ENCODE measurements at regions not wholly inside any gene's neighbourhood (a gene's known extent, or its start where the extent isn't known, plus 50 kb on each side); places are given as distances from the start of the nearest gene placed in this dataset.

- Histone ChIP-seq H3K4me3 (ENCODE audit: control extremely low read depth in 1 of 5, extremely low read depth in 1 of 5, insufficient read depth in 1 of 5, low read depth in 2 of 5, low read length in 4 of 5) (no peak overlapping the region), H2AFZ (ENCODE audit: insufficient read depth, low read depth, low read length, poor library complexity, severe bottlenecking) (no peak overlapping the region), H4K20me1 (ENCODE audit: control insufficient read depth, insufficient read depth, low read length, poor library complexity, severe bottlenecking) (no peaks in the 10 kb centered on the region), H3K4me1 (ENCODE audit: control insufficient read depth in 2 of 2, insufficient read depth in 2 of 2, low read length in 2 of 2) (no peaks in the 10 kb centered on the region), H3K79me2 (ENCODE audit: control insufficient read depth, insufficient read depth, low read length) (no peaks in the 10 kb centered on the region), H3K27ac (ENCODE audit: low read length in 2 of 2) (no peak overlapping the region), H3K27me3 (replicated peaks in 1 of 4; ENCODE audit: control extremely low read depth in 1 of 4, control insufficient read depth in 3 of 4, insufficient read depth in 4 of 4, low read length in 3 of 4) (no peaks in the 10 kb centered on the region), H3K9ac (ENCODE audit: low read length) (no peak overlapping the region), H3K9me3 (ENCODE audit: control extremely low read depth in 1 of 3, control insufficient read depth in 2 of 3, insufficient read depth in 1 of 3, low read length in 2 of 3) (no peaks in the 10 kb centered on the region), H3K36me3 (replicated peaks in 1 of 2; ENCODE audit: control extremely low read depth in 1 of 2, control insufficient read depth in 1 of 2, extremely low read depth in 1 of 2, insufficient read depth in 2 of 2, low read length in 1 of 2) (no peaks in the 10 kb centered on the region), H3K4me2 (replicated peaks; ENCODE audit: low read depth, low read length, poor library complexity, severe bottlenecking) (no peak overlapping the region)
- CTCF ChIA-PET = no interaction called here
- H3K27ac Mint-ChIP-seq = no peak overlapping the region
- ATAC-seq (ENCODE audit: low read depth) (no peak), DNase-seq (no peak)
- peaks cover 2% of the 10 kb centered on the region for H3K27me3 Mint-ChIP-seq
- H3K4me1 Mint-ChIP-seq = no peaks in the 10 kb centered on the region
- H3K9me3 Mint-ChIP-seq (ENCODE audit: insufficient read depth) = no peaks in the 10 kb centered on the region
- H3K4me3 Mint-ChIP-seq = no peak overlapping the region
- WGBS (ENCODE audit: insufficient coverage) = 95% methylated on average over 3 of the region's 3 CpGs
- intact Hi-C loops (cut with micrococcal nuclease) = no loop called here
- TF ChIP-seq EZH2 (IDR thresholded peaks at IDR 0.05; ENCODE audit: borderline replicate concordance, insufficient read depth, low read depth, low read length, poor library complexity, severe bottlenecking) (no peak), CTCF (IDR thresholded peaks at IDR 0.05) (no peak)
- POLR2A ChIA-PET = no interaction called here
Measured at GRCh38 chr14:53375599-53375998, 222.5 kb upstream of the DDHD1 start.

DNA sequence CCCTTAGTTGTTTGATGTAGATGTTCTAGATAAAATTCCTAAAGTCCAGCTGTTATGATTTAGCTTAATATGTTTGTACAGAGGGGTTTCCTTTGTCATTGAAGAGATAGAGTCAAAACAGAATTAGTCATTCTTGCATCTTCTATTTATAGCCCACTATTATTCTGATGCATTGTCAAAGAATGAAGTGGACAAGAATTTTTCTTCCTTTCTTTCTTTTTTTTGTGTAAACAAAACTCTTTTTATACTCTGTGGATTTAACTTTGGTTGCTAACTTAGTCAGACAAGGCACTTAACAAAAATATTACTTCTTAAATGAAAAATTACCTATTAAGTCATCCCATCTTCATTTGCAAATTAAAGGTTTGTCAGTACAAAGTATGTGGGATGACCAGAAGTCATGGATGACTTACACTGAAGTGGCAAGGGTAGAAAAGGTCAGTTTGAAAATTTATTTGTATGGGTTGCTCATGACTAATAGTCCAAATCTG is 215.6 kb upstream of the DDHD1 start:
- H3K4me3 Mint-ChIP-seq = no peak overlapping the region
- Histone ChIP-seq H2AFZ (ENCODE audit: insufficient read depth, low read depth, low read length, poor library complexity, severe bottlenecking) (no peak overlapping the region), H3K36me3 (replicated peaks in 1 of 2; ENCODE audit: control extremely low read depth in 1 of 2, control insufficient read depth in 1 of 2, extremely low read depth in 1 of 2, insufficient read depth in 2 of 2, low read length in 1 of 2) (no peaks in the 10 kb centered on the region), H3K4me2 (replicated peaks; ENCODE audit: low read depth, low read length, poor library complexity, severe bottlenecking) (no peak overlapping the region), H4K20me1 (ENCODE audit: control insufficient read depth, insufficient read depth, low read length, poor library complexity, severe bottlenecking) (no peaks in the 10 kb centered on the region), H3K4me3 (ENCODE audit: control extremely low read depth in 1 of 5, extremely low read depth in 1 of 5, insufficient read depth in 1 of 5, low read depth in 2 of 5, low read length in 4 of 5) (no peak overlapping the region), H3K27me3 (replicated peaks in 1 of 4; ENCODE audit: control extremely low read depth in 1 of 4, control insufficient read depth in 3 of 4, insufficient read depth in 4 of 4, low read length in 3 of 4) (no peaks in the 10 kb centered on the region), H3K4me1 (ENCODE audit: control insufficient read depth in 2 of 2, insufficient read depth in 2 of 2, low read length in 2 of 2) (no peaks in the 10 kb centered on the region), H3K9me3 (ENCODE audit: control extremely low read depth in 1 of 3, control insufficient read depth in 2 of 3, insufficient read depth in 1 of 3, low read length in 2 of 3) (peaks cover 0 to 6% (median 0%) of the 10 kb centered on the region in 3 donors), H3K9ac (ENCODE audit: low read length) (no peak overlapping the region), H3K79me2 (ENCODE audit: control insufficient read depth, insufficient read depth, low read length) (no peaks in the 10 kb centered on the region), H3K27ac (ENCODE audit: low read length in 2 of 2) (no peak overlapping the region)
- no peak overlapping the region for H3K27ac Mint-ChIP-seq
- H3K9me3 Mint-ChIP-seq (ENCODE audit: insufficient read depth) = peaks cover 3% of the 10 kb centered on the region
- no peak for DNase-seq
- TF ChIP-seq EZH2 (IDR thresholded peaks at IDR 0.05; ENCODE audit: borderline replicate concordance, insufficient read depth, low read depth, low read length, poor library complexity, severe bottlenecking) (no peak), CTCF (IDR thresholded peaks at IDR 0.05) (no peak)
- intact Hi-C loops (cut with micrococcal nuclease) = no loop called here
- ATAC-seq (ENCODE audit: low read depth) = no peak
- ChIA-PET CTCF (no interaction called here), POLR2A (no interaction called here)
- peaks cover 5% of the 10 kb centered on the region for H3K27me3 Mint-ChIP-seq
- no peaks in the 10 kb centered on the region for H3K4me1 Mint-ChIP-seq

Measured in B cell (primary cell).